ENCODE measurements at regions not wholly inside any gene's neighbourhood (a gene's known extent, or its start where the extent isn't known, plus 50 kb on each side); places are given as distances from the start of the nearest gene placed in this dataset.

DNA sequence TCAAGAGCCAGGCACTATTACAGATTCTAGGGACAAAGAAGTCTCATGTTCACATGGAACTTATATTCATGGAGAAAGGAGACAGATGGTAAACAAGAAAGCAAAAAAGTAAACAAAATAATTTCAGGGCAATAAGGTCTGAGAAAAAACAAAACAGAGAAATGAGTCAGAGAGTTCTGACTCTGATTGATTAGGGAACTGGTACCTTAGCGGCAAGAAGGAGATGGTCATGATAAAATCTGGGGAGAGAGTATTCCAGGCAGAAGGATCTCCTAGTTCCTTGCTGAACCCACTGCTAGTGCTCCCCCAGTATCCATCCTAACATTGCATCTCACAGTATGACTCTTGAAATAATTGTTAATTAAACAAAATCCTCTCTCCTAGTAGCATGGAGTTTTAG is 161.8 kb upstream of the KLF7 start:
- H3K4me3 ChIP-seq (replicated peaks; ENCODE audit: low read depth, low read length): no peak overlapping the region
- TF ChIP-seq CTCF (IDR thresholded peaks at IDR 0.05; ENCODE audit: low read length, missing control alignments): no peak
- DNase-seq (ENCODE audit: low read depth): no peak

DNA sequence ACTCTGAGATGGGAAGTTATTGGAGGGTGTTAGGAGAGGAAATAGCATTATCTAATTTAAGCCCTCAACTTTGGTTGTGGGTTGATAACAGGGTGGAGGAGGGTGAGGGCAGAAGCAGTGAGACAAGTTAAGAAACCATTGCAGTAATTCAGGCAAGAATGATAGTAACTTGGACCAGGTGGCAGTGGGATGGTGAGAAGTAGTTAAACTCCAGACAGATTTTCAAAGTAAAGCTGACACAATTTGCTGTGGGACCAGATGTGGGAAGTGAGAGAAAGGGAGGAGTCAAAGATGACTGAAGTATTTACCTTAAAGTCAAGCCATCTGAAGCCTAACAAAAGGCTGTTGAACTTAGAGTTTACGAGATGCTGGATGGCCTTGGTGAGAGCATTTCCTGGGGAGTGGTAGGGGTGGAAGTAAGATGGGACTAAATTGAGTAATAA is 163.2 kb upstream of the KLF7 start:
- DNase-seq (ENCODE audit: low read depth): no peak
- no peak for TF ChIP-seq CTCF (IDR thresholded peaks at IDR 0.05; ENCODE audit: low read length, missing control alignments)
- H3K4me3 ChIP-seq (replicated peaks; ENCODE audit: low read depth, low read length): no peak overlapping the region

DNA sequence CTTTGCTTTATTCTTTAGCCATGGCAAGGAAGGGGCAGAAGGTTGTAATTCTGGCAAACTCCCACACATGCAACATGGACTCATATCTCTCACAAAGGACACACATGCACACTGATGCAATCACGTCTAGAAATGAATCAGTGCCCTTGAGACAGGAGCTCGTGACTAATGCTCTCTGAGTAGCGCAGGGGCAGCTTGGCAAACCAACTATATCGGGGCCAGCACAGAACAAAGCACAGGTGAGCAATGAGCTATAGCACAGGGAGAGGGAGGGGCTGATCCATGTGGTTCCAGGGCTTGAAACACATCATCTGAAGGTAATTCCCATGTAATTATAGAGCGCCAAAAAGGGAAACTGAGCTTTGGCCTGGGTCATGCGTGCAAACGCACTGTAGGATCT is 165.2 kb upstream of the KLF7 start:
- no peak for TF ChIP-seq CTCF (IDR thresholded peaks at IDR 0.05; ENCODE audit: low read length, missing control alignments)
- no peak overlapping the region for H3K4me3 ChIP-seq (replicated peaks; ENCODE audit: low read depth, low read length)
- peak; percentile 97 for DNase-seq (ENCODE audit: low read depth)

- no peak for DNase-seq (ENCODE audit: low read depth)
- H3K4me3 ChIP-seq (replicated peaks; ENCODE audit: low read depth, low read length): no peak overlapping the region
- TF ChIP-seq CTCF (IDR thresholded peaks at IDR 0.05; ENCODE audit: low read length, missing control alignments): no peak
Observed at GRCh38 chr2:207331674-207332073, 165.9 kb upstream of the KLF7 start.

- no peak overlapping the region for H3K4me3 ChIP-seq (replicated peaks; ENCODE audit: low read depth, low read length)
- DNase-seq (ENCODE audit: low read depth): peak; percentile 59
- no peak for TF ChIP-seq CTCF (IDR thresholded peaks at IDR 0.05; ENCODE audit: low read length, missing control alignments)
Observed at GRCh38 chr2:207332480-207333212, 166.9 kb upstream of the KLF7 start.

GRCh38 chr2:207333599-207334300 is 168.0 kb upstream of the KLF7 start:
- no peak for TF ChIP-seq CTCF (IDR thresholded peaks at IDR 0.05; ENCODE audit: low read length, missing control alignments)
- peak overlapping the region; percentile 44 for H3K4me3 ChIP-seq (replicated peaks; ENCODE audit: low read depth, low read length)
- DNase-seq (ENCODE audit: low read depth): peak; percentile 35
